ENCODE measurements at regions not wholly inside any gene's neighbourhood (a gene's known extent, or its start where the extent isn't known, plus 50 kb on each side); places are given as distances from the start of the nearest gene placed in this dataset.

- no peak for DNase-seq (ENCODE audit: low read depth)
These were observed 108.4 kb upstream of the RASGRP1 start for GRCh38 chr15:38672814-38673670.

GRCh38 chr15:38674448-38674847, 109.8 kb upstream of the RASGRP1 start:
- DNase-seq (ENCODE audit: low read depth), result no peak

GRCh38 chr15:38678281-38678680, 113.7 kb upstream of the RASGRP1 start:
- no peak for DNase-seq (ENCODE audit: low read depth)

- no peak for DNase-seq (ENCODE audit: low read depth)
These were observed 116.2 kb upstream of the RASGRP1 start for GRCh38 chr15:38680775-38681174.

- DNase-seq (ENCODE audit: low read depth), result no peak
These were observed 117.7 kb upstream of the RASGRP1 start for GRCh38 chr15:38682363-38682762.

GRCh38 chr15:38682861-38683260, 118.2 kb upstream of the RASGRP1 start:
- no peak for DNase-seq (ENCODE audit: low read depth)

GRCh38 chr15:38683382-38684242, 119.0 kb upstream of the RASGRP1 start:
- DNase-seq (ENCODE audit: low read depth), result no peak

GRCh38 chr15:38684440-38685010, 119.9 kb upstream of the RASGRP1 start:
- DNase-seq (ENCODE audit: low read depth), result no peak

- no peak for DNase-seq (ENCODE audit: low read depth)
These were observed 121.2 kb upstream of the RASGRP1 start for GRCh38 chr15:38685686-38686339.

GRCh38 chr15:38687340-38687739, 122.7 kb upstream of the RASGRP1 start:
- peak; percentile 33 for DNase-seq (ENCODE audit: low read depth)

- DNase-seq (ENCODE audit: low read depth), result no peak
These were observed 123.3 kb upstream of the RASGRP1 start for GRCh38 chr15:38687775-38688495.

GRCh38 chr15:38688761-38689160, 124.1 kb upstream of the RASGRP1 start:
- DNase-seq (ENCODE audit: low read depth), result no peak

- DNase-seq (ENCODE audit: low read depth), result no peak
These were observed 124.9 kb upstream of the RASGRP1 start for GRCh38 chr15:38689522-38689921.

GRCh38 chr15:38690216-38690615, 125.6 kb upstream of the RASGRP1 start:
- DNase-seq (ENCODE audit: low read depth), result no peak

GRCh38 chr15:38690719-38691332, 126.2 kb upstream of the RASGRP1 start:
- peak; percentile 45 for DNase-seq (ENCODE audit: low read depth)

GRCh38 chr15:38691377-38691776, 126.8 kb upstream of the RASGRP1 start:
- no peak for DNase-seq (ENCODE audit: low read depth)

GRCh38 chr15:38691965-38692788, 127.6 kb upstream of the RASGRP1 start:
- no peak for DNase-seq (ENCODE audit: low read depth)

GRCh38 chr15:38692789-38693062, 128.1 kb upstream of the RASGRP1 start:
- DNase-seq (ENCODE audit: low read depth), result no peak

GRCh38 chr15:38695249-38696108, 130.9 kb upstream of the RASGRP1 start:
- no peak for DNase-seq (ENCODE audit: low read depth)

Measured in fibroblast of gingiva (primary cell).